SK-N-SH treated with all-trans-retinoic acid at 6 μM for 48 hours (cell line): ENCODE measurements at regions not wholly inside any gene's neighbourhood (a gene's known extent, or its start where the extent isn't known, plus 50 kb on each side); places are given as distances from the start of the nearest gene placed in this dataset.

Source experiments
- ATAC-seq: fragments of 200-7000 bp; cut with Tn5 transposase; 3 replicates; pipeline ENCODE4 v1.9.1; 2020; ENCODE audit warnings: mild to moderate bottlenecking, moderate library complexity
- ARNTL ChIP-seq: fragments of 450-650 bp; formaldehyde crosslinking; IDR thresholded peaks from 2 replicates; pipeline ENCODE4 v1.5.0; 2020; ENCODE audit warnings: low read depth, mild to moderate bottlenecking, moderate library complexity, borderline replicate concordance
- BACH2 ChIP-seq: fragments of 250-450 bp; sonication (Bioruptor Pico); IDR thresholded peaks from 2 replicates; pipeline ENCODE4 v1.9.0; 2021; ENCODE audit warnings: mild to moderate bottlenecking, borderline replicate concordance
- CREB5 ChIP-seq: fragments of 250-450 bp; sonication (Bioruptor Pico); IDR thresholded peaks from 2 replicates; pipeline ENCODE4 v1.5.1; 2020; ENCODE audit warnings: low read depth, mild to moderate bottlenecking, moderate library complexity
- CSRNP3 ChIP-seq: fragments of 250-450 bp; sonication (Bioruptor Pico); IDR thresholded peaks from 2 replicates; pipeline ENCODE4 v1.5.1; 2021; ENCODE audit warnings: mild to moderate bottlenecking, moderate library complexity
- ESRRG ChIP-seq: fragments of 250-450 bp; sonication (Bioruptor Pico); IDR thresholded peaks from 2 replicates; pipeline ENCODE4 v1.6.1; 2021; ENCODE audit warnings: mild to moderate bottlenecking
- GLIS3 ChIP-seq: fragments of 250-450 bp; sonication (Bioruptor Pico); IDR thresholded peaks from 2 replicates; pipeline ENCODE4 v1.5.0; 2020; ENCODE audit warnings: mild to moderate bottlenecking, moderate library complexity
- ISL1 ChIP-seq: fragments of 250-450 bp; sonication (Bioruptor Pico); IDR thresholded peaks from 2 replicates; pipeline ENCODE4 v2.1.2; 2022; ENCODE audit warnings: mild to moderate bottlenecking, moderate library complexity
- OSR1 ChIP-seq: fragments of 250-450 bp; sonication (Bioruptor Pico); IDR thresholded peaks from 2 replicates; pipeline ENCODE4 v1.8.0; 2022; ENCODE audit warnings: moderate library complexity, mild to moderate bottlenecking, inconsistent platforms
- POU6F1 ChIP-seq: fragments of 250-450 bp; sonication (Bioruptor Pico); IDR thresholded peaks from 2 replicates; pipeline ENCODE4 v1.8.0; 2021; ENCODE audit warnings: low read depth, mild to moderate bottlenecking, moderate library complexity, borderline replicate concordance
- PPARA ChIP-seq: fragments of 250-450 bp; sonication (Bioruptor Pico); IDR thresholded peaks from 2 replicates; pipeline ENCODE4 v1.5.0; 2020; ENCODE audit warnings: mild to moderate bottlenecking, borderline replicate concordance
- RARB ChIP-seq: fragments of 250-450 bp; sonication (Bioruptor Pico); IDR thresholded peaks from 2 replicates; pipeline ENCODE4 v1.8.0; 2021; ENCODE audit warnings: mild to moderate bottlenecking, moderate library complexity
- TCF4 ChIP-seq: fragments of 250-450 bp; sonication (Bioruptor Pico); IDR thresholded peaks from 2 replicates; pipeline ENCODE4 v1.8.0; 2021; ENCODE audit warnings: mild to moderate bottlenecking, moderate library complexity, borderline replicate concordance
- TOX ChIP-seq: fragments of 250-450 bp; sonication (Bioruptor Pico); IDR thresholded peaks from 2 replicates; pipeline ENCODE4 v1.8.0; 2021; ENCODE audit warnings: mild to moderate bottlenecking, moderate library complexity, borderline replicate concordance
- TSHZ2 ChIP-seq: fragments of 250-450 bp; sonication (Bioruptor Pico); IDR thresholded peaks from 2 replicates; pipeline ENCODE4 v1.5.0; 2020; ENCODE audit warnings: mild to moderate bottlenecking, moderate library complexity
- ZC3H10 ChIP-seq: fragments of 250-450 bp; sonication (Bioruptor Pico); IDR thresholded peaks from 2 replicates; pipeline ENCODE4 v1.5.1; 2021; ENCODE audit warnings: mild to moderate bottlenecking, moderate library complexity
- ZFP3 ChIP-seq: fragments of 250-450 bp; sonication (Bioruptor Pico); IDR thresholded peaks from 2 replicates; pipeline ENCODE4 v1.5.0; 2020; ENCODE audit warnings: mild to moderate bottlenecking, moderate library complexity
- ZFP30 ChIP-seq: fragments of 450-650 bp; formaldehyde crosslinking; IDR thresholded peaks from 2 replicates; pipeline ENCODE4 v1.5.0; 2022; ENCODE audit warnings: mild to moderate bottlenecking, moderate library complexity
- ZNF565 ChIP-seq: fragments of 450-650 bp; formaldehyde crosslinking; conservative IDR thresholded peaks from 2 replicates; pipeline ENCODE4 v1.5.0; 2020; ENCODE audit warnings: low read depth, mild to moderate bottlenecking, moderate library complexity
- ZNF70 ChIP-seq: fragments of 450-650 bp; formaldehyde crosslinking; IDR thresholded peaks from 2 replicates; pipeline ENCODE4 v1.5.0; 2020; ENCODE audit warnings: mild to moderate bottlenecking, moderate library complexity
- ZNF8 ChIP-seq: fragments of 450-650 bp; formaldehyde crosslinking; IDR thresholded peaks from 2 replicates; pipeline ENCODE4 v1.5.0; 2020; ENCODE audit warnings: mild to moderate bottlenecking, moderate library complexity

GRCh38 chr3:18046131-18046915, 303.9 kb upstream of the TBC1D5 start:
- ATAC-seq, result no peak
- no peak for TF ChIP-seq ISL1 (CRISPR knock-in tag)
- TF ChIP-seq PPARA (CRISPR knock-in tag), result no peak
- no peak for TF ChIP-seq RARB (CRISPR knock-in tag)
- no peak for TF ChIP-seq ZNF70 (CRISPR knock-in tag)
- TF ChIP-seq GLIS3, result no peak
- TF ChIP-seq ZC3H10 (CRISPR knock-in tag), result no peak

- TF ChIP-seq PPARA (CRISPR knock-in tag) (no peak), GLIS3 (no peak), ZNF565 (CRISPR knock-in tag) (no peak), OSR1 (CRISPR knock-in tag) (no peak), CREB5 (CRISPR knock-in tag) (no peak), RARB (CRISPR knock-in tag) (no peak), TCF4 (CRISPR knock-in tag) (no peak), ZNF70 (CRISPR knock-in tag) (no peak), ZFP30 (no peak), ARNTL (CRISPR knock-in tag) (no peak), ZFP3 (CRISPR knock-in tag) (no peak), ZNF8 (CRISPR knock-in tag) (no peak)
- no peak for ATAC-seq
Measured at GRCh38 chr3:18044971-18045880, 302.8 kb upstream of the TBC1D5 start.

- TF ChIP-seq ZFP3 (CRISPR knock-in tag) (no peak), ZC3H10 (CRISPR knock-in tag) (no peak), POU6F1 (CRISPR knock-in tag) (no peak), RARB (CRISPR knock-in tag) (no peak), CREB5 (CRISPR knock-in tag) (no peak), ISL1 (CRISPR knock-in tag) (no peak), OSR1 (CRISPR knock-in tag) (no peak), ESRRG (CRISPR knock-in tag) (no peak), TSHZ2 (CRISPR knock-in tag) (no peak), CSRNP3 (CRISPR knock-in tag) (no peak), BACH2 (no peak), ZNF70 (CRISPR knock-in tag) (no peak), TCF4 (CRISPR knock-in tag) (no peak), GLIS3 (no peak), PPARA (CRISPR knock-in tag) (no peak), TOX (CRISPR knock-in tag) (no peak)
- ATAC-seq, result no peak
Measured at GRCh38 chr3:18044191-18044590, 301.8 kb upstream of the TBC1D5 start.
